Stomach smooth muscle (tissue), 2 donors: ENCODE measurements at regions not wholly inside any gene's neighbourhood (a gene's known extent, or its start where the extent isn't known, plus 50 kb on each side); places are given as distances from the start of the nearest gene placed in this dataset.
"Not testable (repeated sequence)": the region's sequence is repeated elsewhere in the genome, so short reads cannot be mapped to it uniquely, and the experiment has no call there.

Experiments used
- H3K27ac ChIP-seq: one replicate; pipeline ENCODE4 v1.7.0; 2013; ENCODE audit warnings: mild to moderate bottlenecking, low read length, inconsistent platforms
- H3K27me3 ChIP-seq, 2 donors: one replicate each; pipeline ENCODE4 v1.7.0; 2013; ENCODE audit warnings: low read length in 2 of 2; ENCODE audit not compliant: insufficient read depth in 2 of 2, control insufficient read depth in 1 of 2
- H3K36me3 ChIP-seq, 2 donors: one replicate each; pipeline ENCODE4 v1.7.0; 2013; ENCODE audit warnings: low read length in 2 of 2; ENCODE audit not compliant: control insufficient read depth in 2 of 2, insufficient read depth in 2 of 2
- H3K4me1 ChIP-seq: one replicate; pipeline ENCODE4 v1.7.0; 2013; ENCODE audit warnings: low read length; ENCODE audit not compliant: control insufficient read depth, insufficient read depth
- H3K4me3 ChIP-seq, 2 donors: one replicate each; pipeline ENCODE4 v1.7.0; 2013; ENCODE audit warnings: low read length in 2 of 2
- H3K9ac ChIP-seq, 2 donors: one replicate each; pipeline ENCODE4 v1.7.0; 2013; ENCODE audit warnings: low read length in 2 of 2, mild to moderate bottlenecking in 1 of 2
- H3K9me3 ChIP-seq, 2 donors: one replicate each; pipeline ENCODE4 v1.7.0; 2013; ENCODE audit warnings: low read length in 2 of 2; ENCODE audit not compliant: control insufficient read depth in 2 of 2
- donor health status: healthy.
- donor health status: Pancreatic carcinoma.

GRCh38 chr20:20797521-20798310 lies 85.3 kb upstream of the RALGAPA2 start:
- no peaks in the 10 kb centered on the region for H3K27me3 ChIP-seq
- no peak overlapping the region for H3K27ac ChIP-seq
- H3K4me1 ChIP-seq: no peaks in the 10 kb centered on the region
- H3K36me3 ChIP-seq: no peaks in the 10 kb centered on the region
- H3K4me3 ChIP-seq: no peak overlapping the region
- H3K9me3 ChIP-seq: no peaks in the 10 kb centered on the region
- no peak overlapping the region for H3K9ac ChIP-seq

GRCh38 chr20:20796766-20797440 lies 84.5 kb upstream of the RALGAPA2 start:
- H3K9me3 ChIP-seq: no peaks in the 10 kb centered on the region
- H3K4me1 ChIP-seq: no peaks in the 10 kb centered on the region
- no peak overlapping the region for H3K27ac ChIP-seq
- H3K36me3 ChIP-seq: no peaks in the 10 kb centered on the region
- H3K27me3 ChIP-seq: peaks cover 0 to 3% of the 10 kb centered on the region in 2 donors
- no peak overlapping the region for H3K4me3 ChIP-seq
- H3K9ac ChIP-seq: no peak overlapping the region

GRCh38 chr20:20795721-20796120 lies 83.3 kb upstream of the RALGAPA2 start:
- no peak overlapping the region for H3K4me3 ChIP-seq
- no peaks in the 10 kb centered on the region for H3K36me3 ChIP-seq
- no peak overlapping the region for H3K27ac ChIP-seq
- H3K27me3 ChIP-seq: peaks cover 0 to 3% of the 10 kb centered on the region in 2 donors
- no peaks in the 10 kb centered on the region for H3K4me1 ChIP-seq
- H3K9ac ChIP-seq: no peak overlapping the region
- H3K9me3 ChIP-seq: no peaks in the 10 kb centered on the region

GRCh38 chr20:20795119-20795518 lies 82.7 kb upstream of the RALGAPA2 start:
- no peaks in the 10 kb centered on the region for H3K4me1 ChIP-seq
- H3K36me3 ChIP-seq: no peaks in the 10 kb centered on the region
- no peak overlapping the region for H3K9ac ChIP-seq
- H3K4me3 ChIP-seq: no peak overlapping the region
- H3K27me3 ChIP-seq: peaks cover 0 to 3% of the 10 kb centered on the region in 2 donors
- H3K27ac ChIP-seq: no peak overlapping the region
- no peaks in the 10 kb centered on the region for H3K9me3 ChIP-seq

GRCh38 chr20:20793591-20793990 lies 81.1 kb upstream of the RALGAPA2 start:
- Histone ChIP-seq H3K4me1 (no peaks in the 10 kb centered on the region), H3K27me3 (peaks cover 0 to 6% of the 10 kb centered on the region in 2 donors), H3K4me3 (no peak overlapping the region)

GRCh38 chr20:20791664-20792568 lies 79.5 kb upstream of the RALGAPA2 start:
- Histone ChIP-seq H3K9ac (no peak overlapping the region), H3K27ac (no peak overlapping the region), H3K9me3 (peaks cover 0 to 2% of the 10 kb centered on the region in 2 donors), H3K4me3 (no peak overlapping the region), H3K4me1 (no peaks in the 10 kb centered on the region), H3K27me3 (peaks cover 0 to 6% of the 10 kb centered on the region in 2 donors), H3K36me3 (no peaks in the 10 kb centered on the region)

More at GRCh38 chr20:20793591-20793990, 81.1 kb upstream of the RALGAPA2 start:
- H3K9me3 ChIP-seq: no peaks in the 10 kb centered on the region
- no peak overlapping the region for H3K27ac ChIP-seq
- no peak overlapping the region for H3K9ac ChIP-seq
- no peaks in the 10 kb centered on the region for H3K36me3 ChIP-seq

- Histone ChIP-seq H3K9ac (no peak overlapping the region), H3K4me1 (no peaks in the 10 kb centered on the region), H3K27me3 (peaks cover 0 to 6% of the 10 kb centered on the region in 2 donors), H3K9me3 (peaks cover 5 to 7% of the 10 kb centered on the region in 2 donors), H3K4me3 (no peak overlapping the region), H3K36me3 (no peaks in the 10 kb centered on the region), H3K27ac (no peak overlapping the region)
Observed at GRCh38 chr20:20788308-20788707, 75.9 kb upstream of the RALGAPA2 start.

- no peak overlapping the region for H3K27ac ChIP-seq
Observed at GRCh38 chr20:20786428-20786827, 74.0 kb upstream of the RALGAPA2 start.

GRCh38 chr20:20785226-20785625 lies 72.8 kb upstream of the RALGAPA2 start:
- no peaks in the 10 kb centered on the region for H3K36me3 ChIP-seq
- peaks cover 0 to 2% of the 10 kb centered on the region in 2 donors for H3K27me3 ChIP-seq
- no peak overlapping the region for H3K9ac ChIP-seq
- H3K27ac ChIP-seq: no peak overlapping the region
- H3K4me1 ChIP-seq: no peaks in the 10 kb centered on the region
- peaks cover 5 to 7% of the 10 kb centered on the region in 2 donors for H3K9me3 ChIP-seq
- no peak overlapping the region for H3K4me3 ChIP-seq

More at GRCh38 chr20:20786428-20786827, 74.0 kb upstream of the RALGAPA2 start:
- H3K36me3 ChIP-seq: no peaks in the 10 kb centered on the region
- H3K9me3 ChIP-seq: peaks cover 5 to 7% of the 10 kb centered on the region in 2 donors
- H3K9ac ChIP-seq: no peak overlapping the region
- no peak overlapping the region for H3K4me3 ChIP-seq
- no peaks in the 10 kb centered on the region for H3K4me1 ChIP-seq
- H3K27me3 ChIP-seq: peaks cover 0 to 2% of the 10 kb centered on the region in 2 donors

GRCh38 chr20:20784450-20784849 lies 72.0 kb upstream of the RALGAPA2 start:
- not testable (repeated sequence) for H3K9me3 ChIP-seq, H3K9ac ChIP-seq, H3K27ac ChIP-seq, H3K4me1 ChIP-seq, H3K27me3 ChIP-seq, H3K4me3 ChIP-seq, H3K36me3 ChIP-seq
